Ovary (tissue), 7 donors: ENCODE measurements at regions not wholly inside any gene's neighbourhood (a gene's known extent, or its start where the extent isn't known, plus 50 kb on each side); places are given as distances from the start of the nearest gene placed in this dataset.
"Not testable (repeated sequence)": the region's sequence is repeated elsewhere in the genome, so short reads cannot be mapped to it uniquely, and the experiment has no call there.

Experiments
- DNase-seq, 5 donors: peaks; one replicate each; pipeline ENCODE4 v3.0.0-alpha.2; 2019 to 2020
- H3K27ac ChIP-seq, 2 donors: fragments of 200-600 bp; one replicate each; pipeline versions ENCODE4 v1.5.1 to v1.8.0; 2019 to 2022
- H3K27me3 ChIP-seq: fragments of 200-600 bp; one replicate; pipeline ENCODE4 v1.8.0; 2022
- H3K36me3 ChIP-seq: fragments of 200-600 bp; sonication (generic); one replicate; pipeline ENCODE4 v1.5.1; 2019
- H3K4me1 ChIP-seq: one replicate; pipeline ENCODE4 v1.8.1; 2013; ENCODE audit warnings: mild to moderate bottlenecking, moderate library complexity; ENCODE audit not compliant: insufficient read depth
- H3K4me3 ChIP-seq: fragments of 200-600 bp; sonication (generic); one replicate; pipeline ENCODE4 v1.5.1; 2017
- H3K9me3 ChIP-seq, 2 donors: fragments of 200-600 bp in 1 of 2; sonication (generic) in 1 of 2; one replicate each; pipeline versions ENCODE4 v1.5.1 to v1.8.1; 2013 to 2019; ENCODE audit warnings: mild to moderate bottlenecking in 1 of 2, moderate library complexity in 1 of 2
- CTCF ChIP-seq, 3 donors: fragments of 450-650 bp in 2 of 3; fragments of 200-600 bp in 1 of 3; IDR thresholded peaks; one replicate each; pipeline versions ENCODE4 v1.5.1 to v1.8.0; 2016 to 2022; ENCODE audit warnings: antibody characterized with exemption in 3 of 3, mild to moderate bottlenecking in 1 of 3
- EP300 ChIP-seq: sonication (generic); formaldehyde crosslinking; IDR thresholded peaks from one replicate; pipeline ENCODE4 v1.6.1; 2017; ENCODE audit warnings: antibody characterized with exemption
- POLR2A ChIP-seq: fragments of 450-650 bp; IDR thresholded peaks from one replicate; pipeline ENCODE4 v1.6.1; 2017; ENCODE audit warnings: antibody characterized with exemption, mild to moderate bottlenecking, moderate library complexity
- WGBS, 3 donors: extraction: QIAGEN DNeasy Blood & Tissue Kit in 1 of 3; methylation state at CpG; one replicate each; pipeline versions ENCODE4 v1.1.5 to v1.1.7; 2013 to 2017; 5-methylcytosine and 5-hydroxymethylcytosine counted together
- intact Hi-C, 4 donors: fragments of 100-400 bp; cut with DNase I; formaldehyde crosslinking; loops; one replicate each; pipeline versions ENCODE4 v1.11.0 to v1.15.1; 2022 to 2023
- donor health status: DM: no; HTN: no; CAD: no; lungs with moderate emphysema.
- donor health status: DM: no; HTN: no; CAD: no.
- donor health status: Bipolar disorder and iron deficiency.
- donor health status: DM: no; HTN: no; CAD: no.
- donor health status: DM: yes; HTN: yes; CAD: no.

DNA sequence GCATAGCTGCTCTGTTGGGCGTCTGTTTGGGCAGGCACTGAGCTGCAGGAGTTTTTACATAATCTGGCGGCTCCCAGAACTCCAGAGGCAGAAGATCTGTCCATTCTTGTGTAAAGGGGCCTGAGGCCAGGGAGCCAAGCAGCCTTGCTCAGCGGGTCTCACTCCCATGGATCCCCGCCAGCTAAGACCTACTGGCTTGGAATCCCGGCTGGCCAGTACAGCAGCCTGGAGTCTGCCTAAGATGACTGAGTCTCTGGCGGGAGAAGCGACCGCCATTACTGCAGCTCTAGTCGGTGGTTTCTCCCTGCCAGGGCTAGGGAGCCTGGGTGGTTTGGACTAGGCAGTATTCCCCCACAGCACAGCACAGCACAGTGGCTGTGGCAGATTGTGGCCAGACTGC lies 268.4 kb upstream of the SYNCRIP start:
- TF ChIP-seq EP300, result no peak
- Histone ChIP-seq H3K4me1 (no peaks in the 10 kb centered on the region), H3K27ac (no peak overlapping the region), H3K36me3 (no peaks in the 10 kb centered on the region), H3K4me3 (no peak overlapping the region), H3K9me3 (no peaks in the 10 kb centered on the region), H3K27me3 (no peaks in the 10 kb centered on the region)
- no peak for DNase-seq
- intact Hi-C loops, result no loop called here
- WGBS, 3 donors, result 93% methylated on average over 9 of the region's 9 CpGs

DNA sequence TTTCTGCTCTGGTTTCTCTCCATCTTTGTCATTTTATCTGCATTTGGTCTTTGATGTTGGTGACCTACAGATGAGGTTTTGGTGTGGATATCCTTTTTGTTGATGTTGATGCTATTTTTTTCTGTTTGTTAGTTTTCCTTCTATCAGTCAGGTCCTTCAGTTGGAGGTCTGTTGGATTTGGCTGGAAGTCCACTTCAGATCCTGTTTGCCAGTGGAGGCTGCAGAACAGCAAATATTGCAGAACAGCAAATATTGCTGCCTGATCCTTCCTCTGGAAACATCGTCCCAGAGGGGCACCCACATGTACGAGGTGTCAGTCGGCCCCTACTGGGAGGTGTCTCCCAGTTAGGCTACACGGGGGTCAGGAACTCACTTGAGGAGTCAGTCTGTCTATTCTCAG lies 265.4 kb upstream of the SYNCRIP start:
- H3K36me3 ChIP-seq, H3K9me3 ChIP-seq, H3K4me1 ChIP-seq, H3K4me3 ChIP-seq, DNase-seq, H3K27me3 ChIP-seq, H3K27ac ChIP-seq, intact Hi-C loops: not testable (repeated sequence)
- whole genome bisulfite sequencing, 3 donors, result 88 to 91% (median 90%) methylated on average over 4 of the region's 4 CpGs

- no peak overlapping the region for H3K27ac ChIP-seq
- H3K4me3 ChIP-seq, result no peak overlapping the region
- intact Hi-C loops, result no loop called here
- no peak for TF ChIP-seq POLR2A
- TF ChIP-seq CTCF (IDR thresholded peaks at IDR 0.05), result no peak
- TF ChIP-seq EP300, result no peak
- DNase-seq, result no peak
- peaks cover 0 to 4% of the 10 kb centered on the region in 2 donors for H3K9me3 ChIP-seq
- no peaks in the 10 kb centered on the region for H3K27me3 ChIP-seq
- H3K36me3 ChIP-seq, result no peaks in the 10 kb centered on the region
- H3K4me1 ChIP-seq, result no peaks in the 10 kb centered on the region
- WGBS, 3 donors, result 77 to 86% (median 80%) methylated on average over 3 of the region's 3 CpGs
These were observed 249.7 kb upstream of the SYNCRIP start for GRCh38 chr6:85892346-85892745.

GRCh38 chr6:85887461-85887860 lies 244.8 kb upstream of the SYNCRIP start:
- H3K27me3 ChIP-seq, result no peaks in the 10 kb centered on the region
- no peak overlapping the region for H3K4me3 ChIP-seq
- H3K27ac ChIP-seq, result no peak overlapping the region
- H3K4me1 ChIP-seq, result no peaks in the 10 kb centered on the region
- no peak for DNase-seq
- intact Hi-C loops, result no loop called here
- no peak for TF ChIP-seq EP300
- no peak for TF ChIP-seq CTCF (IDR thresholded peaks at IDR 0.05)
- no peak for TF ChIP-seq POLR2A
- H3K9me3 ChIP-seq, result no peaks in the 10 kb centered on the region
- H3K36me3 ChIP-seq, result no peaks in the 10 kb centered on the region

DNA sequence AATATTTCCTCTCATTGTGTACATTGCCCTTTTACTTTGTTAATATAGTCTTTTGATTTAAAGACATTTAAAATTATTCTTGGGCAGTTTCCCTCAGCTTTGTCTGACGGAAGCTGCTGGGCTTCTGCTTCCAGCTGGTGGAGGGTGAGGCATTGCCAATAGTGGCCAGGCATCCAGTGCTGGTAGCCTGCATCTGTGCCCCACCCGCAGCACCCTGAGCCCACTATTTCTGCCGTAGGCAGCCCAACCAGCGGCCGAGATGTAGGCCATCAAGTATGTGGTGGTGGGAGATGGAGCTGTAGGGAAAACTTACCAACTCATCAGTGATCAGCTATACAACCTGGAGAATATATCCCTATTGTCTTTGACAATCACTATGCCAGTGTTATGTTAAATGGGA lies 226.0 kb upstream of the SYNCRIP start:
- TF ChIP-seq POLR2A (no peak), CTCF (IDR thresholded peaks at IDR 0.05) (no peak), EP300 (no peak)
- peak overlapping the region in 1 of 2 donors; percentile 28 for H3K27ac ChIP-seq
- H3K4me1 ChIP-seq, result peaks cover 18% of the 10 kb centered on the region
- no peaks in the 10 kb centered on the region for H3K36me3 ChIP-seq
- H3K4me3 ChIP-seq, result no peak overlapping the region
- no peaks in the 10 kb centered on the region for H3K27me3 ChIP-seq
- no peak for DNase-seq
- intact Hi-C loops, result loop anchor here in 1 of 4 donors (10.0 kb wide), 1 partner anchor 104 kb away; no protein-coding TSS in a partner anchor
- H3K9me3 ChIP-seq, result no peaks in the 10 kb centered on the region
- WGBS, 3 donors, result 53 to 61% (median 60%) methylated on average over 5 of the region's 5 CpGs

GRCh38 chr6:85867595-85867994 lies 224.9 kb upstream of the SYNCRIP start:
- TF ChIP-seq CTCF (IDR thresholded peaks at IDR 0.05) (no peak), POLR2A (no peak), EP300 (no peak)
- intact Hi-C loops, result loop anchor here in 1 of 4 donors (10.0 kb wide), 1 partner anchor 103 kb away; no protein-coding TSS in a partner anchor
- H3K36me3 ChIP-seq, result no peaks in the 10 kb centered on the region
- H3K27me3 ChIP-seq, result no peaks in the 10 kb centered on the region
- H3K9me3 ChIP-seq, result no peaks in the 10 kb centered on the region
- DNase-seq, result no peak
- H3K27ac ChIP-seq, result peak overlapping the region in 1 of 2 donors; percentile 78
- H3K4me1 ChIP-seq, result peaks cover 20% of the 10 kb centered on the region
- no peak overlapping the region for H3K4me3 ChIP-seq
